OCI-LY3 (cell line): ENCODE measurements at regions not wholly inside any gene's neighbourhood (a gene's known extent, or its start where the extent isn't known, plus 50 kb on each side); places are given as distances from the start of the nearest gene placed in this dataset.

ENCODE experiments used
- H2AFZ ChIP-seq: fragments of 200-600, 300-600 bp; shearing (Covaris generic); 2 replicates; pipeline ENCODE4 v1.6.0; 2014; ENCODE audit warnings: antibody characterized with exemption, low read depth, low read length
- H3K27ac ChIP-seq: fragments of 200-600, 300-600 bp; sonication (generic); 2 replicates; pipeline ENCODE4 v1.5.1; 2014; ENCODE audit warnings: mild to moderate bottlenecking, low read length, moderate library complexity, mixed read lengths
- H3K27me3 ChIP-seq: fragments of 200-600, 300-600 bp; sonication (generic); 2 replicates; pipeline ENCODE4 v1.6.1; 2014; ENCODE audit warnings: low read depth, low read length, mixed read lengths
- H3K36me3 ChIP-seq: fragments of 200-600, 300-600 bp; sonication (generic); replicated peaks from 2 replicates; pipeline ENCODE3; 2014; ENCODE audit warnings: low read depth, low read length, mixed read lengths
- H3K4me1 ChIP-seq: fragments of 300-600, 200-600 bp; sonication (generic); 2 replicates; pipeline ENCODE4 v1.6.1; 2014; ENCODE audit warnings: low read length, mixed read lengths
- H3K4me2 ChIP-seq: fragments of 200-600, 300-600 bp; sonication (generic); 2 replicates; pipeline ENCODE4 v1.6.1; 2014; ENCODE audit warnings: low read length, mixed read lengths
- H3K4me3 ChIP-seq: fragments of 300-600, 200-600 bp; sonication (generic); 2 replicates; pipeline ENCODE4 v1.5.1; 2014; ENCODE audit warnings: antibody characterized with exemption, mild to moderate bottlenecking, low read length, moderate library complexity
- H3K79me2 ChIP-seq: fragments of 300-600, 200-600 bp; shearing (Covaris generic); 2 replicates; pipeline ENCODE4 v1.6.1; 2014; ENCODE audit warnings: mild to moderate bottlenecking, low read length, mixed read lengths
- H3K9ac ChIP-seq: fragments of 300-600, 200-600 bp; shearing (Covaris generic); 2 replicates; pipeline ENCODE4 v1.6.0; 2014; ENCODE audit warnings: mild to moderate bottlenecking, low read length, moderate library complexity
- H3K9me3 ChIP-seq: fragments of 200-600, 300-600 bp; shearing (Covaris generic); 2 replicates; pipeline ENCODE4 v1.6.1; 2014; ENCODE audit warnings: low read length, mixed read lengths; ENCODE audit not compliant: insufficient read depth
- H4K20me1 ChIP-seq: fragments of 200-600, 300-600 bp; sonication (generic); 2 replicates; pipeline ENCODE4 v1.6.1; 2016; ENCODE audit warnings: low read length, mixed read lengths; ENCODE audit not compliant: insufficient read depth
- EZH2phosphoT487 ChIP-seq: fragments of 200-600 bp; shearing (Covaris generic); IDR thresholded peaks from 2 replicates; pipeline ENCODE4 v1.6.1; 2018; ENCODE audit warnings: antibody characterized with exemption, mixed run types, low read depth
- TF ChIP-seq, protein P1 (sequence below): fragments of 200-600, 300-600 bp; sonication (generic); IDR thresholded peaks from 2 replicates; pipeline ENCODE4 v1.5.1; 2014; ENCODE audit warnings: antibody characterized with exemption, low read length, low read depth

DNA sequence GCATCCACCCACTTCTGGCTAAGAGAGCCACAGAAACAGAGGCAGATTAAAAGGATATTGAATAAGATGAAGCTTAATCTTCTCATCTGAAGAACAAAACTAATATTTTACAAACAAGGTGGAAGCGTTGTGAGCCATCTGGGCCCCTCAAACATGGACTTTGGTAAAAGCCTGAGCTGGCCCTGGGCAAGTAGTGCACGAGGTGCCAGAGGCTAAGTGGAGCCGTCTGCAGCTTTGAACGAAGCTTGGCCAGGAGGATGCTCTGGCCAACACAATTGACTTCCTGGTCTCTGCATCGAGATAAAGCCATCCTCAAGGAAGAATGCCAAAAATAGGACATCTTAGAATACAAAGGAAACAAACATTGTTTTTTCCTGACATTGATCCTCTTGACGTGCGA lies 53.2 kb upstream of the PLEKHG1 start:
- Histone ChIP-seq H2AFZ (no peak overlapping the region), H3K27ac (no peak overlapping the region), H3K4me1 (no peaks in the 10 kb centered on the region), H3K9ac (no peak overlapping the region), H4K20me1 (no peaks in the 10 kb centered on the region), H3K9me3 (no peaks in the 10 kb centered on the region), H3K27me3 (0 out of 2 replicates have a peak, but pooled peaks cover 10% of the 10 kb centered on the region), H3K4me2 (no peak overlapping the region), H3K79me2 (no peaks in the 10 kb centered on the region), H3K36me3 (no peaks in the 10 kb centered on the region), H3K4me3 (no peak overlapping the region)
- TF ChIP-seq, protein P1, sequence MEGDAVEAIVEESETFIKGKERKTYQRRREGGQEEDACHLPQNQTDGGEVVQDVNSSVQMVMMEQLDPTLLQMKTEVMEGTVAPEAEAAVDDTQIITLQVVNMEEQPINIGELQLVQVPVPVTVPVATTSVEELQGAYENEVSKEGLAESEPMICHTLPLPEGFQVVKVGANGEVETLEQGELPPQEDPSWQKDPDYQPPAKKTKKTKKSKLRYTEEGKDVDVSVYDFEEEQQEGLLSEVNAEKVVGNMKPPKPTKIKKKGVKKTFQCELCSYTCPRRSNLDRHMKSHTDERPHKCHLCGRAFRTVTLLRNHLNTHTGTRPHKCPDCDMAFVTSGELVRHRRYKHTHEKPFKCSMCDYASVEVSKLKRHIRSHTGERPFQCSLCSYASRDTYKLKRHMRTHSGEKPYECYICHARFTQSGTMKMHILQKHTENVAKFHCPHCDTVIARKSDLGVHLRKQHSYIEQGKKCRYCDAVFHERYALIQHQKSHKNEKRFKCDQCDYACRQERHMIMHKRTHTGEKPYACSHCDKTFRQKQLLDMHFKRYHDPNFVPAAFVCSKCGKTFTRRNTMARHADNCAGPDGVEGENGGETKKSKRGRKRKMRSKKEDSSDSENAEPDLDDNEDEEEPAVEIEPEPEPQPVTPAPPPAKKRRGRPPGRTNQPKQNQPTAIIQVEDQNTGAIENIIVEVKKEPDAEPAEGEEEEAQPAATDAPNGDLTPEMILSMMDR = no peak
- TF ChIP-seq EZH2phosphoT487 = no peak

DNA sequence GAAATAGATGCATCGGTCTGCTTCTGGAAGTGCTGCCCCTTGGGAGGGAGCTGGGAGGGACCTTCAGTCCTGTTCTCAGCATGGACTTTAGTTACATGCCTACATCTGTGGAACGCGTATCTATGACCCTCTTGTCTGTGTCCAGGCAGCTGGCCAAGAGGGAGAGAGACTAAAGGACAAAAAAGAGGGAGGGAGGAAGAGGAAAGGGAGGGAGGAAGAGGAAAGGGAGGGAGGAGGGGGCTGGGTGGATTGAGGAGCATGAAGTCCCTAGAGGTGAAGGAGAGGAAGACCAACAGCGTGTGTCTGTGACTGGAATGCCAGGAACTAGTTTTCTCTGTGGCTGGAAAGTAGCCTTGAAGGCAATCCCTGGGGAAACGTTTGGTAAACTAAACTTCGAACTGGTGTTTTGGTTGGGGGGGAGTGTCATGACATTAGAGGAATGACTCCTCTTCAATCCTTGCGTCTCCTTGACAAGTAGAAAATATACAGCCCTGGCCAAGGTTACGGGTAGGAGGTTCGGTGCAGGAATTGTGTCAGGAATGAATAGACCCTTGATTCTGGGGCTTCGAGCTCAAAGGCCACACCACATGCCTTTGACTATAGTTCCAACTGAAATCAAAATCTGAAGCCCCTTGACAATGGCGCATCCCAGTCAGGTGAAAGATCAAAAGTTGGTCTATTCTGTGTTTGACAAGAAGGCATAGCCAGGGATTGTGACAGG lies 52.0 kb upstream of the PLEKHG1 start:
- Histone ChIP-seq H3K9me3 (no peaks in the 10 kb centered on the region), H3K4me1 (no peaks in the 10 kb centered on the region), H3K4me3 (no peak overlapping the region), H2AFZ (no peak overlapping the region), H3K36me3 (no peaks in the 10 kb centered on the region), H3K27me3 (0 out of 2 replicates have a peak, but pooled peaks cover 10% of the 10 kb centered on the region), H3K79me2 (no peaks in the 10 kb centered on the region), H4K20me1 (no peaks in the 10 kb centered on the region), H3K9ac (no peak overlapping the region), H3K4me2 (no peak overlapping the region), H3K27ac (no peak overlapping the region)
- TF ChIP-seq, protein P1 = no peak
- TF ChIP-seq EZH2phosphoT487 = no peak

DNA sequence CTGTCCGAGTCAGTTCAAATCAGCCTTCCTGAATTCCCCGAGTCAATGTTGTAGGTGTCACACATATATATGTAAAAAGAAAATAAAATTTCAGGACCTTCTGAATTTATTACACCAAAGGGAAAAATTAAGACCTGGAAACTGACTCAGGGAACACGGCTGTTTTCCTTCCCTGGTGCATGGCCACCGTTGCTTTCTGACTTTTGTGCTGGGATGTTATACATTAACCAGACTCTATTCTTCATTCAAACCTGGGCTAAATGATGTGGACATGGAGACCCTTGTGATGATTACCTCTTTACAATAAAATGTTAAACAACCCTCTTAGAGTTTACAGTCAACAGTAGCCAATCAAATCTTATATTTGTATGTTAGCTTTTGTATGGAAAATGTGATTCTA lies 51.4 kb upstream of the PLEKHG1 start:
- Histone ChIP-seq H3K4me2 (no peak overlapping the region), H3K79me2 (no peaks in the 10 kb centered on the region), H3K27me3 (0 out of 2 replicates have a peak, but pooled peaks cover 10% of the 10 kb centered on the region), H4K20me1 (no peaks in the 10 kb centered on the region), H2AFZ (no peak overlapping the region), H3K27ac (no peak overlapping the region), H3K9ac (no peak overlapping the region), H3K4me1 (no peaks in the 10 kb centered on the region), H3K36me3 (no peaks in the 10 kb centered on the region), H3K4me3 (no peak overlapping the region), H3K9me3 (no peaks in the 10 kb centered on the region)
- TF ChIP-seq, protein P1 = no peak
- TF ChIP-seq EZH2phosphoT487 = no peak

DNA sequence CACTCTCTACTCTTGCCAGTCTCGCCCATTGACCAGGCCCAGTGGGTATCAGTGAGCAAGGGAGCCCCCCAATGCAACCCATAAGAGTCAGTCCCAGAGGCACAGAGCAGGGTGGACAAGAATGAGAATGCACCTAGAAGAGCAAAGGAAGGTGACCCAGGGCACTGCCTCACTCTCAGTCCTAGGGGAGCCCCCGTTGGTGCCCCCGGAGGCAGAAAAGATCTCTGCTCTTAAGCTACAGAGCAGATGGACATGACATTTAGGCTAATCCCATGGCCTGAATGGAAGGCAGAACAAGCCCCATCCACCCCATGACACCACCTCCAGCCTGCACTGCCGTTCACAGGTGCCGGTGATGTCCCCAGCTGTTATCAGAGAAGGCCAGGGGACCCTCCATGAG lies 50.7 kb upstream of the PLEKHG1 start:
- Histone ChIP-seq H3K9ac (no peak overlapping the region), H3K9me3 (no peaks in the 10 kb centered on the region), H3K4me3 (no peak overlapping the region), H3K36me3 (no peaks in the 10 kb centered on the region), H3K4me1 (no peaks in the 10 kb centered on the region), H4K20me1 (no peaks in the 10 kb centered on the region), H3K4me2 (no peak overlapping the region), H3K27ac (no peak overlapping the region), H3K27me3 (0 out of 2 replicates have a peak, but pooled peaks cover 9% of the 10 kb centered on the region), H3K79me2 (no peaks in the 10 kb centered on the region), H2AFZ (no peak overlapping the region)
- TF ChIP-seq, protein P1 = no peak
- no peak for TF ChIP-seq EZH2phosphoT487
